ENCODE measurements at regions not wholly inside any gene's neighbourhood (a gene's known extent, or its start where the extent isn't known, plus 50 kb on each side); places are given as distances from the start of the nearest gene placed in this dataset.

GRCh38 chr6:91029211-91029610, 442.3 kb upstream of the MAP3K7 start:
- H3K27me3 Mint-ChIP-seq (ENCODE audit: unreplicated experiment): peaks cover 26% of the 10 kb centered on the region
- H3K36me3 Mint-ChIP-seq (ENCODE audit: unreplicated experiment): no peaks in the 10 kb centered on the region
- no peak overlapping the region for H3K4me3 Mint-ChIP-seq (ENCODE audit: unreplicated experiment)
- TF ChIP-seq, protein P1, sequence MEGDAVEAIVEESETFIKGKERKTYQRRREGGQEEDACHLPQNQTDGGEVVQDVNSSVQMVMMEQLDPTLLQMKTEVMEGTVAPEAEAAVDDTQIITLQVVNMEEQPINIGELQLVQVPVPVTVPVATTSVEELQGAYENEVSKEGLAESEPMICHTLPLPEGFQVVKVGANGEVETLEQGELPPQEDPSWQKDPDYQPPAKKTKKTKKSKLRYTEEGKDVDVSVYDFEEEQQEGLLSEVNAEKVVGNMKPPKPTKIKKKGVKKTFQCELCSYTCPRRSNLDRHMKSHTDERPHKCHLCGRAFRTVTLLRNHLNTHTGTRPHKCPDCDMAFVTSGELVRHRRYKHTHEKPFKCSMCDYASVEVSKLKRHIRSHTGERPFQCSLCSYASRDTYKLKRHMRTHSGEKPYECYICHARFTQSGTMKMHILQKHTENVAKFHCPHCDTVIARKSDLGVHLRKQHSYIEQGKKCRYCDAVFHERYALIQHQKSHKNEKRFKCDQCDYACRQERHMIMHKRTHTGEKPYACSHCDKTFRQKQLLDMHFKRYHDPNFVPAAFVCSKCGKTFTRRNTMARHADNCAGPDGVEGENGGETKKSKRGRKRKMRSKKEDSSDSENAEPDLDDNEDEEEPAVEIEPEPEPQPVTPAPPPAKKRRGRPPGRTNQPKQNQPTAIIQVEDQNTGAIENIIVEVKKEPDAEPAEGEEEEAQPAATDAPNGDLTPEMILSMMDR (IDR thresholded peaks at IDR 0.05): no peak
- H3K27ac Mint-ChIP-seq (ENCODE audit: unreplicated experiment): no peak overlapping the region
- H3K4me1 Mint-ChIP-seq (ENCODE audit: unreplicated experiment): peaks cover 6% of the 10 kb centered on the region
- DNase-seq (ENCODE audit: extremely low spot score, unreplicated experiment): no peak
- no peaks in the 10 kb centered on the region for H3K9me3 Mint-ChIP-seq (ENCODE audit: unreplicated experiment)

- DNase-seq (ENCODE audit: extremely low spot score, unreplicated experiment): no peak
- no peak overlapping the region for H3K4me3 Mint-ChIP-seq (ENCODE audit: unreplicated experiment)
- no peak overlapping the region for H3K27ac Mint-ChIP-seq (ENCODE audit: unreplicated experiment)
- peaks cover 5% of the 10 kb centered on the region for H3K27me3 Mint-ChIP-seq (ENCODE audit: unreplicated experiment)
- TF ChIP-seq, protein P1 (IDR thresholded peaks at IDR 0.05): no peak
- no peaks in the 10 kb centered on the region for H3K9me3 Mint-ChIP-seq (ENCODE audit: unreplicated experiment)
- no peaks in the 10 kb centered on the region for H3K36me3 Mint-ChIP-seq (ENCODE audit: unreplicated experiment)
- H3K4me1 Mint-ChIP-seq (ENCODE audit: unreplicated experiment): no peaks in the 10 kb centered on the region
Observed at GRCh38 chr6:91023529-91023928, 436.7 kb upstream of the MAP3K7 start.

DNA sequence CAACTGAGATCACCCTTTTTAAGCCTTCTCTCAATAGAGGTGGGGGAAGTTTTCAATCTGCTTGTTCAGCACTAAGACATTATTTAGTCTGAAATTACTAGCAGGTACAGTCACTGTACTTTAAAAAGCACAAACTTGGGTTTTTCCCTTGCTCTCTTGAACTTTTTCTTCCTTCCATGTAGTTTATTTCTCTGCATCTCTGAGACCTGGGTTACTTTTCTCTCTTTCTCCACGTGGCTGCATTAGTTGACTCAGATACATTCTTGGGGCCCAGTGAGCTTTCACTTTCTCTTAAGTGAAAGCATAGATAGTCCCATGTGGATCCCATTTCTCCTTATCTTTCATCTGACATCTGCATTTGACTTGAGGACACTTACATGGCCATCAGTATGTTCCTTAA, 433.9 kb upstream of the MAP3K7 start:
- H3K36me3 Mint-ChIP-seq (ENCODE audit: unreplicated experiment): no peaks in the 10 kb centered on the region
- no peak for DNase-seq (ENCODE audit: extremely low spot score, unreplicated experiment)
- TF ChIP-seq, protein P1 (IDR thresholded peaks at IDR 0.05): no peak
- H3K4me3 Mint-ChIP-seq (ENCODE audit: unreplicated experiment): no peak overlapping the region
- no peaks in the 10 kb centered on the region for H3K4me1 Mint-ChIP-seq (ENCODE audit: unreplicated experiment)
- no peak overlapping the region for H3K27ac Mint-ChIP-seq (ENCODE audit: unreplicated experiment)
- H3K9me3 Mint-ChIP-seq (ENCODE audit: unreplicated experiment): no peaks in the 10 kb centered on the region
- H3K27me3 Mint-ChIP-seq (ENCODE audit: unreplicated experiment): no peaks in the 10 kb centered on the region

- no peak for DNase-seq (ENCODE audit: extremely low spot score, unreplicated experiment)
Observed at GRCh38 chr6:91018586-91018985, 431.7 kb upstream of the MAP3K7 start.

GRCh38 chr6:91013511-91013910, 426.6 kb upstream of the MAP3K7 start:
- H3K27me3 Mint-ChIP-seq (ENCODE audit: unreplicated experiment): peaks cover 21% of the 10 kb centered on the region
- TF ChIP-seq, protein P1 (IDR thresholded peaks at IDR 0.05): no peak
- no peaks in the 10 kb centered on the region for H3K9me3 Mint-ChIP-seq (ENCODE audit: unreplicated experiment)
- no peak overlapping the region for H3K4me3 Mint-ChIP-seq (ENCODE audit: unreplicated experiment)
- H3K4me1 Mint-ChIP-seq (ENCODE audit: unreplicated experiment): no peaks in the 10 kb centered on the region
- no peak for DNase-seq (ENCODE audit: extremely low spot score, unreplicated experiment)
- H3K27ac Mint-ChIP-seq (ENCODE audit: unreplicated experiment): no peak overlapping the region
- no peaks in the 10 kb centered on the region for H3K36me3 Mint-ChIP-seq (ENCODE audit: unreplicated experiment)

More at GRCh38 chr6:91018586-91018985, 431.7 kb upstream of the MAP3K7 start:
- H3K4me1 Mint-ChIP-seq (ENCODE audit: unreplicated experiment): no peaks in the 10 kb centered on the region
- H3K36me3 Mint-ChIP-seq (ENCODE audit: unreplicated experiment): no peaks in the 10 kb centered on the region
- H3K27me3 Mint-ChIP-seq (ENCODE audit: unreplicated experiment): no peaks in the 10 kb centered on the region
- H3K27ac Mint-ChIP-seq (ENCODE audit: unreplicated experiment): no peak overlapping the region
- no peaks in the 10 kb centered on the region for H3K9me3 Mint-ChIP-seq (ENCODE audit: unreplicated experiment)
- TF ChIP-seq, protein P1 (IDR thresholded peaks at IDR 0.05): no peak
- H3K4me3 Mint-ChIP-seq (ENCODE audit: unreplicated experiment): no peak overlapping the region

Data from osteocyte (in vitro differentiated cells).